NB4 (cell line): ENCODE measurements at regions not wholly inside any gene's neighbourhood (a gene's known extent, or its start where the extent isn't known, plus 50 kb on each side); places are given as distances from the start of the nearest gene placed in this dataset.

Source experiments
- CTCF ChIP-seq: IDR thresholded peaks from one replicate; pipeline ENCODE4 v1.5.1; 2012; ENCODE audit warnings: low read depth, low read length
- MAX ChIP-seq: IDR thresholded peaks from 2 replicates; pipeline ENCODE4 v1.6.1; 2011; ENCODE audit warnings: low read depth, low read length

GRCh38 chr7:13262929-13263530 lies 575.6 kb downstream of the ARL4A start:
- peak; percentile 42 for TF ChIP-seq CTCF
- TF ChIP-seq MAX, result no peak
